HepG2 (cell line): ENCODE measurements at regions not wholly inside any gene's neighbourhood (a gene's known extent, or its start where the extent isn't known, plus 50 kb on each side); places are given as distances from the start of the nearest gene placed in this dataset.

Experiments
- ATF3 ChIP-seq: sonication (generic); formaldehyde crosslinking; IDR thresholded peaks from 2 replicates; pipeline ENCODE4 v1.4.0; 2020; ENCODE audit warnings: missing genetic modification reagents
- CTCF ChIP-seq: sonication (generic); formaldehyde crosslinking; IDR thresholded peaks from 2 replicates; pipeline ENCODE4 v1.5.0; 2020; ENCODE audit warnings: mild to moderate bottlenecking, missing genetic modification reagents, moderate library complexity
- IKZF4 ChIP-seq: sonication (generic); formaldehyde crosslinking; IDR thresholded peaks from 2 replicates; pipeline ENCODE4 v1.5.1; 2020; ENCODE audit warnings: borderline replicate concordance, mild to moderate bottlenecking, low read depth, missing genetic modification reagents; ENCODE audit errors: not compliant biosample characterization
- NRL ChIP-seq: sonication (generic); formaldehyde crosslinking; IDR thresholded peaks from 2 replicates; pipeline ENCODE4 v1.5.0; 2020; ENCODE audit warnings: missing genetic modification reagents, mild to moderate bottlenecking, moderate library complexity, borderline replicate concordance
- PATZ1 ChIP-seq: sonication (generic); formaldehyde crosslinking; IDR thresholded peaks from 2 replicates; pipeline ENCODE4 v1.4.0; 2020; ENCODE audit warnings: missing genetic modification reagents
- POLR2A ChIP-seq, 2 experiments: IDR thresholded peaks; 2 replicates each; pipeline ENCODE4 v1.6.1; 2011; ENCODE audit warnings: low read depth in 2 of 2, low read length in 2 of 2, mild to moderate bottlenecking in 1 of 2, moderate library complexity in 1 of 2; ENCODE audit not compliant: insufficient read depth in 1 of 2
- SMARCC2 ChIP-seq: fragments of 450-650 bp; IDR thresholded peaks from 2 replicates; pipeline ENCODE4 v1.6.1; 2017; ENCODE audit warnings: antibody characterized with exemption, mild to moderate bottlenecking
- TCF12 ChIP-seq, 2 experiments: fragments of 450-650 bp in 1 of 2; sonication (generic) in 1 of 2; formaldehyde crosslinking in 1 of 2; IDR thresholded peaks; 2 replicates each; pipeline versions ENCODE4 v1.6.1 to v1.8.0; 2017 to 2022; ENCODE audit warnings: antibody characterized with exemption in 1 of 2, mild to moderate bottlenecking in 1 of 2, missing genetic modification reagents in 1 of 2, moderate library complexity in 1 of 2
- ZNF530 ChIP-seq: sonication (generic); formaldehyde crosslinking; IDR thresholded peaks from 2 replicates; pipeline ENCODE4 v1.5.0; 2020; ENCODE audit warnings: low read depth, mild to moderate bottlenecking, missing genetic modification reagents
- TF ChIP-seq, protein P1 (sequence below), 2 experiments: IDR thresholded peaks; 2 replicates each; pipeline ENCODE4 v1.6.1; 2011 to 2012; ENCODE audit warnings: low read length in 2 of 2, borderline replicate concordance in 1 of 2, low read depth in 1 of 2, mild to moderate bottlenecking in 1 of 2, moderate library complexity in 1 of 2
- TF ChIP-seq, protein P2 (sequence below): sonication (generic); formaldehyde crosslinking; IDR thresholded peaks from 2 replicates; pipeline ENCODE4 v1.4.0; 2020; ENCODE audit warnings: missing genetic modification reagents, mild to moderate bottlenecking, borderline replicate concordance
- TF ChIP-seq, protein P3 (sequence below): sonication (generic); formaldehyde crosslinking; IDR thresholded peaks from 2 replicates; pipeline ENCODE4 v1.4.0; 2020; ENCODE audit warnings: missing genetic modification reagents

GRCh38 chr1:59199719-59200376 is 97.0 kb upstream of the FGGY start:
- TF ChIP-seq CTCF (CRISPR knock-in tag), result no peak
- no peak for TF ChIP-seq TCF12 (IDR thresholded peaks at IDR 0.05)
- TF ChIP-seq TCF12 (CRISPR knock-in tag; IDR thresholded peaks at IDR 0.05), result no peak
- TF ChIP-seq, protein P1, sequence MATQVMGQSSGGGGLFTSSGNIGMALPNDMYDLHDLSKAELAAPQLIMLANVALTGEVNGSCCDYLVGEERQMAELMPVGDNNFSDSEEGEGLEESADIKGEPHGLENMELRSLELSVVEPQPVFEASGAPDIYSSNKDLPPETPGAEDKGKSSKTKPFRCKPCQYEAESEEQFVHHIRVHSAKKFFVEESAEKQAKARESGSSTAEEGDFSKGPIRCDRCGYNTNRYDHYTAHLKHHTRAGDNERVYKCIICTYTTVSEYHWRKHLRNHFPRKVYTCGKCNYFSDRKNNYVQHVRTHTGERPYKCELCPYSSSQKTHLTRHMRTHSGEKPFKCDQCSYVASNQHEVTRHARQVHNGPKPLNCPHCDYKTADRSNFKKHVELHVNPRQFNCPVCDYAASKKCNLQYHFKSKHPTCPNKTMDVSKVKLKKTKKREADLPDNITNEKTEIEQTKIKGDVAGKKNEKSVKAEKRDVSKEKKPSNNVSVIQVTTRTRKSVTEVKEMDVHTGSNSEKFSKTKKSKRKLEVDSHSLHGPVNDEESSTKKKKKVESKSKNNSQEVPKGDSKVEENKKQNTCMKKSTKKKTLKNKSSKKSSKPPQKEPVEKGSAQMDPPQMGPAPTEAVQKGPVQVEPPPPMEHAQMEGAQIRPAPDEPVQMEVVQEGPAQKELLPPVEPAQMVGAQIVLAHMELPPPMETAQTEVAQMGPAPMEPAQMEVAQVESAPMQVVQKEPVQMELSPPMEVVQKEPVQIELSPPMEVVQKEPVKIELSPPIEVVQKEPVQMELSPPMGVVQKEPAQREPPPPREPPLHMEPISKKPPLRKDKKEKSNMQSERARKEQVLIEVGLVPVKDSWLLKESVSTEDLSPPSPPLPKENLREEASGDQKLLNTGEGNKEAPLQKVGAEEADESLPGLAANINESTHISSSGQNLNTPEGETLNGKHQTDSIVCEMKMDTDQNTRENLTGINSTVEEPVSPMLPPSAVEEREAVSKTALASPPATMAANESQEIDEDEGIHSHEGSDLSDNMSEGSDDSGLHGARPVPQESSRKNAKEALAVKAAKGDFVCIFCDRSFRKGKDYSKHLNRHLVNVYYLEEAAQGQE (IDR thresholded peaks at IDR 0.05; ENCODE audit: borderline replicate concordance in 1 of 2, low read depth in 1 of 2, low read length in 2 of 2), result no peak
- no peak for TF ChIP-seq ATF3
- TF ChIP-seq, protein P2, sequence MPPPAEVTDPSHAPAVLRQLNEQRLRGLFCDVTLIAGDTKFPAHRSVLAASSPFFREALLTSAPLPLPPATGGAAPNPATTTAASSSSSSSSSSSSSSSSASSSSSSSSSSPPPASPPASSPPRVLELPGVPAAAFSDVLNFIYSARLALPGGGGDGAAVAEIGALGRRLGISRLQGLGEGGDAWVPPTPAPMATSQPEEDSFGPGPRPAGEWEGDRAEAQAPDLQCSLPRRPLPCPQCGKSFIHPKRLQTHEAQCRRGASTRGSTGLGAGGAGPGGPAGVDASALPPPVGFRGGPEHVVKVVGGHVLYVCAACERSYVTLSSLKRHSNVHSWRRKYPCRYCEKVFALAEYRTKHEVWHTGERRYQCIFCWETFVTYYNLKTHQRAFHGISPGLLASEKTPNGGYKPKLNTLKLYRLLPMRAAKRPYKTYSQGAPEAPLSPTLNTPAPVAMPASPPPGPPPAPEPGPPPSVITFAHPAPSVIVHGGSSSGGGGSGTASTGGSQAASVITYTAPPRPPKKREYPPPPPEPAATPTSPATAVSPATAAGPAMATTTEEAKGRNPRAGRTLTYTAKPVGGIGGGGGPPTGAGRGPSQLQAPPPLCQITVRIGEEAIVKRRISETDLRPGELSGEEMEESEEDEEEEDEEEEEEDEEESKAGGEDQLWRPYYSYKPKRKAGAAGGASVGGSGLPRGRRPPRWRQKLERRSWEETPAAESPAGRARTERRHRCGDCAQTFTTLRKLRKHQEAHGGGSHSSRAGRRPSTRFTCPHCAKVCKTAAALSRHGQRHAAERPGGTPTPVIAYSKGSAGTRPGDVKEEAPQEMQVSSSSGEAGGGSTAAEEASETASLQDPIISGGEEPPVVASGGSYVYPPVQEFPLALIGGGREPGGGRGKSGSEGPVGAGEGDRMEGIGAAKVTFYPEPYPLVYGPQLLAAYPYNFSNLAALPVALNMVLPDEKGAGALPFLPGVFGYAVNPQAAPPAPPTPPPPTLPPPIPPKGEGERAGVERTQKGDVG, result no peak
- no peak for TF ChIP-seq PATZ1 (CRISPR knock-in tag)
- TF ChIP-seq ZNF530 (CRISPR knock-in tag), result no peak
- TF ChIP-seq SMARCC2, result no peak
- TF ChIP-seq POLR2A (IDR thresholded peaks at IDR 0.05; ENCODE audit: insufficient read depth in 1 of 2, low read depth in 2 of 2, low read length in 2 of 2), result no peak
- TF ChIP-seq IKZF4 (CRISPR knock-in tag), result no peak
- TF ChIP-seq NRL, result no peak
- TF ChIP-seq, protein P3, sequence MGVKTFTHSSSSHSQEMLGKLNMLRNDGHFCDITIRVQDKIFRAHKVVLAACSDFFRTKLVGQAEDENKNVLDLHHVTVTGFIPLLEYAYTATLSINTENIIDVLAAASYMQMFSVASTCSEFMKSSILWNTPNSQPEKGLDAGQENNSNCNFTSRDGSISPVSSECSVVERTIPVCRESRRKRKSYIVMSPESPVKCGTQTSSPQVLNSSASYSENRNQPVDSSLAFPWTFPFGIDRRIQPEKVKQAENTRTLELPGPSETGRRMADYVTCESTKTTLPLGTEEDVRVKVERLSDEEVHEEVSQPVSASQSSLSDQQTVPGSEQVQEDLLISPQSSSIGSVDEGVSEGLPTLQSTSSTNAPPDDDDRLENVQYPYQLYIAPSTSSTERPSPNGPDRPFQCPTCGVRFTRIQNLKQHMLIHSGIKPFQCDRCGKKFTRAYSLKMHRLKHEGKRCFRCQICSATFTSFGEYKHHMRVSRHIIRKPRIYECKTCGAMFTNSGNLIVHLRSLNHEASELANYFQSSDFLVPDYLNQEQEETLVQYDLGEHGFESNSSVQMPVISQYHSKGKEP (CRISPR knock-in tag), result no peak
